ENCODE measurements at regions not wholly inside any gene's neighbourhood (a gene's known extent, or its start where the extent isn't known, plus 50 kb on each side); places are given as distances from the start of the nearest gene placed in this dataset.

DNA sequence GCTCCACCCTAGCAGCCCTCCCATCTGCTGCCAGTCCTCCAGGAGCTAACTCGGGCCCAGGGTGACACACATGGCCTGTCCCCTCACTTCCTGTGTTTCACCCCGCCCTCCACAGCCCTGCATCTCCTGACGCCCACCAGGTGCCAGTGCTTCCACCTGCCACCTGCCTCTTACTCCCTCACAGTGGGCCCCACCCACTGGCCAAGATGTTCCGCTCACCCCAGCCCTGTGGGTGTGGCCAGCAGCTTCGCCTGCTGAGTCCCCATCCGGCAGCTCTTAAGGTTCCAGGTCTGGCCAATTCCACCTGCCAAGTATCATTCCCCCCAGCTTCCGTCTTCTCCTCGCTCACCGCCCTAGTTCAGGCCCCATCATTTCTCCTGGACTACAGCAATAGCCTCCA, 184.1 kb downstream of the MBOAT1 start:
- DNase-seq: no peak

- no peak for DNase-seq
These were observed 183.7 kb downstream of the MBOAT1 start for GRCh38 chr6:20028562-20028961.

- DNase-seq: no peak
These were observed 182.3 kb downstream of the MBOAT1 start for GRCh38 chr6:20029979-20030378.

GRCh38 chr6:20031342-20031741, 180.9 kb downstream of the MBOAT1 start:
- no peak for DNase-seq

GRCh38 chr6:20033697-20034407, 178.4 kb downstream of the MBOAT1 start:
- DNase-seq: no peak

DNA sequence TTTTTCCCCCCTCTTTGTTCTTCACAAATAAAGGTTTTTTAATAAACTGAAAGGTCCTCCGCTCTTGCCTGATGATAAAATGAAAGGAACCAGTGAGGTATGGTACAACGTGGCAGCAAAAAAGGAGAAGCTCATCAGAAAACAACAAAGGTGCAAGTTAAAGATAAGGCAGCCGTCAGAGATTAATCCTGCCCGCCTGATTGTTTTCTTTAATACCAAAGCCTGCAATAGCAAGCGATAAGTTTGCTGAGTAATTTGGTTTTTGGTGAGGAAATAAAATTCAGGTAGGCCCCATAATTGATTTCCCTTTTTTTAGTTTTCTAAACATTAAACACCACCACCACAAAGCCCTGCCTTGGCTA, 177.9 kb downstream of the MBOAT1 start:
- DNase-seq: no peak

- DNase-seq: no peak
These were observed 176.1 kb downstream of the MBOAT1 start for GRCh38 chr6:20036141-20036677.

- no peak for DNase-seq
These were observed 173.7 kb downstream of the MBOAT1 start for GRCh38 chr6:20038410-20039204.

GRCh38 chr6:20044883-20045282, 167.4 kb downstream of the MBOAT1 start:
- no peak for DNase-seq

All from T1000 (cell line).